SK-MEL-5 (cell line): ENCODE measurements at regions not wholly inside any gene's neighbourhood (a gene's known extent, or its start where the extent isn't known, plus 50 kb on each side); places are given as distances from the start of the nearest gene placed in this dataset.
"Not testable (repeated sequence)": the region's sequence is repeated elsewhere in the genome, so short reads cannot be mapped to it uniquely, and the experiment has no call there.

Experiments used
- DNase-seq: peaks from one replicate; pipeline ENCODE4 v3.0.0-alpha.2; 2016; ENCODE audit warnings: low read depth, low spot score
- in situ Hi-C: cut with HindIII; loops from 2 replicates; pipeline ENCODE4 v1.10.0; 2016; ENCODE audit warnings: low sequenced_read_pairs, high pct_unique_total_duplicates, low pct_unique_long_range_greater_than_20kb

DNA sequence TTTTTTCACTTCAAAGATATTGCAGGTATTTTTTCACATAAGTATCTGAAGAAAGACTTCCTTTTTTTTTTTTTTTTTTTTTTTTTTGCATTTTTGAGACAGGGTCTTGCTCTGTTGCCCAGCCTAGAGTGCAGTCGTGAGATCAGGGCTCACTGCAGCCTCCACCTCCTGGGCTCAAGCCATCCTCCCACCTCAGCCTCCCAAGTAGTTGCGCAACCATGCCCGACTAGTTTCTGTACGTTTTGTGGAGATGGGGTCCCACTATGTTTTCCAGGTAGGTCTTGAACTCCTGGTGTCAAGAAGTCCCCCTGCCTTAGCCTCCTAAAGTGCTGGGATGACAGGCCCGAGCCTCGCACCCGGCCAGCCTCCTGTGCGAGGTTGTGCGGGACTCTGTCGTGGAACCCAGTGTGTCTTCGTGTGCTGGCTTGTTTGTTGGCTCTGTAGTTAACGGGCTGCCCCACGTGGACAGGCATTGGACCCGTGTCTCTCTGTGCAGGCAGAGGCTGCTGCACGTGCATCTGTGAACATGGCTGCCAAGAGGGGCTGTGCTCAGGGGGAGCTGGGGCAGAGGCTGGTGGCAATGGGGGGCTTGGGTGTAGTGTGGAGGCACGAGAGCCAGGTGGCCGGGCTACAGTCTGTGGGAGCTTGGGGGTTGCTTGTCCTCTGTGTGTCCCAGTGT is 108.0 kb upstream of the CCZ1B start:
- DNase-seq, in situ Hi-C loops: not testable (repeated sequence)

DNA sequence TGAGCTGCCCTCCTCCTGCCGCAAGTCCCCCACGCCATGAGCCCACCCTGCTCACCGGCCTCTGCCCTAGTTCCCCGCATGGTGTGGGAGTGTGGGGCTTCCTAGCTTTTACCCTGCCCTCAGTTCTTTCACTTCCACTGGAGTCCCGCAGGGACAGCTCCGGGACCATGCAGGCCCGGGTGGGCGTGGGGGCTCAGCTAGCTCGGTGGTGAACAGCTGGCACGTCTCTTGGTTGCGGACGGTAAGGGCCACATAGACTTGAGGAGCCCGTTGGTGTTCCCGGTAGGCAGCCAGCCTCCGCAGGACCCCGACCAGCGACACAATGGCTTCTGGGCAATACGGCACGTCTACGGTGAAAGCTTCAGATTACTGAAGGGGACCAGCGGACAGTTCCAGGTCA is 108.9 kb upstream of the CCZ1B start:
- no peak for DNase-seq
- in situ Hi-C loops = no loop called here

DNA sequence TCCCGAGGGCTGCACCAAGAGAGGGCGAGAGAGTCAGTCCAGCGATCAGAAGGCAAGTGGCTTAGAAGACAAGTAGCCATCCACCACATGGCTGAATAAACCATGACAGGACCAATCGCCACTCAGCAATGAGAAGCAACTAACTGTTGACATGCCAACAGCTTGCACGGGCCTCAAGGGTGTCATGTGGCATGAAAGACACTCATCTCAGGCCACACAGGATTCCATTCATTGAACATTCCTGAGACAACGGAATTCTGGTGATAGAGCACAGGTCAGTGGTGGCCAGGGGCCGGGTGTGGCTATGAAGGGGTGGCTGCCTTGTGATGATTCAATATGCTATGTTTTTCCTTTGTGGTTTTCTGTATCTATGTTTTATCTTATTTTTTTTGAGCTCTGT is 110.6 kb upstream of the CCZ1B start:
- DNase-seq = peak; percentile 42
- in situ Hi-C loops = not testable (repeated sequence)

DNA sequence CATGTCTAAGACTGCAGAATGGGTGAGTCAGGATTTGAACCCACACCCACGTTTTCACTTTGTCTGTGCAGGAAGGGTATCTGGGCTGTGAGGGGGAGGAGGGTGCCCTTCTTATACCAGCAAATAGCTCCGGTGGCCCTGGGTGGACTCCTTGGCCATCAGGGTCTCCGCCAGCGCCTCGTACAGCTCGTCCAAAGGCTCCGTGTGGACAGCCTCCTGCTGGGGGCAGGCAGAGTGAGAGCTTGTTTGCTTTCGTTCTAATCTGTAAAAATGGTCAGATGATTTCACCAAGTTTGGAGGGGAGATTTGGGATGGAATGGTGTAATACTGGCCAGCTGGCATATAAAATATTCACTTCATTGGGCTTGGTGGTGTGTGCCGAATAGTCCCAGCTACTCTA is 111.7 kb upstream of the CCZ1B start:
- in situ Hi-C loops, DNase-seq: not testable (repeated sequence)

DNA sequence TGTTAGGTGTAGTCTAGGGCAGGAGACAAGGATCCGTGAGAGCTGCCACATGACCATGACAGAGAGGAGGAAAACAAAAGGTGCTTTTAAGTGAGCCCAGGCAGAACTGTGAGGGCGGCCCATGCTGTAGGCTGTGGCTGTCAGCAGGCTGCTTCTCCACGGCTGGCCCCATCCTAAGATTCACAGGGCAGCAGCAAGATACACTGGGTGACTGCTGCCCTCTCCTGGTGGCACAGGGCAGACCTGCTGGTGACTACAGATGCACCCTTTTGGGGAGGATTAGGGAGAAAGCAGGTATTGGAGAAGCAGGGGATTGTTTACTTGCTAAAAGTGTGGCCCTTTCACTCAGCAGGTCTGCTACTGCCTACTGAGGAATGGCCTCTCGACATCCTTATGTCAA is 112.2 kb upstream of the CCZ1B start:
- DNase-seq = peak; percentile 74
- in situ Hi-C loops = not testable (repeated sequence)

DNA sequence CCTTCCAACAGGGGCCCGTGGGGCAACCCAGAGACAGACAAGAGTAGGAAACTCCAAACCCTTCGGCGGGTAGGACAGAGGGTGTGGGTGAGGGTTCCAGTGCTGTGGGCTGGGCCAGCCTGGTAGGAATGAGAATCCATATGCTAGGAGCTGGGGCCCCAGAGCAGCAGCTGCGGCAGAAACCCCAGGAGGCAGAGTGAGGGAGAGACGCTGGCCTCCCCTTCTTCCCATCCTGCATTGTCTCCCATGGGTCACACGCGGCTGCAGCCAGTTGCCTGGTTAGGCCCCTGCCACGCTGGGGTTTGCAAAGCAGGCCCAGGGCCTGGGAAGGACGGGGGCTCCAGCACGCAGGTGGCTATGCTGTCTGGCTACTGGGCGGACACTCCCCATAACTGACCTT is 113.1 kb upstream of the CCZ1B start:
- in situ Hi-C loops, DNase-seq: not testable (repeated sequence)

DNA sequence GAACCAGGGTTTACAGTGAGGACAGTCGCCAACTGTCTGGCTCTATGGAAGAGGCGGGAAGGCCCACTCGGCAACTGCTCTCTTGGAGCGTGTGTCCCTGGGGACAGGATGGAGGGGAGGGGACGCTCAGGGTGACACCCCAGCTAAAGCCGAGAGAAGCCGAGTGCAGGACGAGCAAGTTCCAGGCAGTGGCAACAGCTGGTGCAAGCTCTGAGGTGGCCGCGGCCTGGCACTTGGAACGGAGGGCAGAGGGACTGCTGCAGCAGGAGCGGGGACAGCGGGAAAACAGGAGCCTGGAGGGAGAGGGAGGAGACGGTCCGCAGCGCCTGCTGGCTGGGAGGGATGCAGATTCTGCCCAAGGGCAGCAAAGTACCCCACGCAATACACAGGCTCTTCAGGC is 113.8 kb upstream of the CCZ1B start:
- in situ Hi-C loops = not testable (repeated sequence)

DNA sequence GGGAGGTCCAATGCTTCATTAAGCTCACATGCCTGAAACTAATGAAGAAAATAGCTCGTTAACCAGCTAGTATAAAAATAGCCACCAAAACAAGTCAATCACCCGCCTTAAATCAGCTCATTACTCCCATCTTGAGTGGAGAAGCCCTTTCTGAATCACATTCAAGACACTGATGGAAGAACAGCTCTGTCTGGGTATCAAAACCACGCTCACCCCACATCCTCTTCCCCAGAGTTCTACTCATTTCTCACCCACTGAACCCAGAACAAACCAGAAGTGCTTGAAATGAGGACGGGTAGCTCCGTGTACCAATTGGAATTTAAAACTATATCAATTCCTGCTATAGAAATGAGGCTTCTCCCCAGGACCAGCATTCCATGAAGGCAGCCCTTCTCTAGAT is 120.8 kb upstream of the CCZ1B start:
- in situ Hi-C loops, DNase-seq: not testable (repeated sequence)

More for the DNA sequence above, 113.8 kb upstream of the CCZ1B start:
- DNase-seq = not testable (repeated sequence)

DNA sequence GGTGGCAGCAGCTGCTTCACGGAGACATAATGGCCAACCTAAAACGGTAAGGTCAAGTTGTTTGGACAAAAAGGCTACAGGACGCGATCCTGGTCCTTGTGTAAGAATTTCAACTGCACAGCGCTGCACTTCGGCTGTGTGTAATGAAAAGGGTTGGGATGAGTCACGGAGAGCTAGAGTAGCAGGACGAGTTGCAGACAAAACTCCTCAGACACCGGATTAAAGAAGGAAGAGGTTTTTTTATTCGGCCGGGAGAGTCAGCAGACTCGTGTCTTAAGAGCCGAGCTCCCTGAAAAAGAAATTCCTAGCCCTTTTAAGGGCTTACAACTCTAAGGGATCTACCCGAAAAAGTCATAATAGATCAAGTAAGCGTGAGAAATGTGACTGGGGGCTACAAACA is 124.2 kb upstream of the CCZ1B start:
- DNase-seq, in situ Hi-C loops: not testable (repeated sequence)

DNA sequence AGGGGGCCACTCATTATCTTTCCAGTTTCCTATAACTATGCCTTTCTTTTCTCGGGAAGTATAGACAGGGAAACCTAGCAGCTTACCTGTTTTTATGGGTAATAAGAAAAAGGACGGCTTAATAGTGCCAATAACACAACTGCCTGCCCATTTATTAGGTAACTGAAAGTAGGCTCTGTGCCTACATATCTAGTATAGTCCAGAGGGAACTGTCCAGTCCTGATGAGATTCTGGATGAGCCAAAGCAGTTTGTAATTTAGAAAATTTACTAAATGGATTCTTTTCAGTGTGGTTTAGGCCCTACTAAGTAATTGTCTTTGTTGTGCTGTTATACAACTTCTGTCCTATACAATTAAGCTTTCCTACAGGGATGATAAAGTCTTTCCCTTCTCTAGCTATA is 125.5 kb upstream of the CCZ1B start:
- in situ Hi-C loops, DNase-seq: not testable (repeated sequence)

DNA sequence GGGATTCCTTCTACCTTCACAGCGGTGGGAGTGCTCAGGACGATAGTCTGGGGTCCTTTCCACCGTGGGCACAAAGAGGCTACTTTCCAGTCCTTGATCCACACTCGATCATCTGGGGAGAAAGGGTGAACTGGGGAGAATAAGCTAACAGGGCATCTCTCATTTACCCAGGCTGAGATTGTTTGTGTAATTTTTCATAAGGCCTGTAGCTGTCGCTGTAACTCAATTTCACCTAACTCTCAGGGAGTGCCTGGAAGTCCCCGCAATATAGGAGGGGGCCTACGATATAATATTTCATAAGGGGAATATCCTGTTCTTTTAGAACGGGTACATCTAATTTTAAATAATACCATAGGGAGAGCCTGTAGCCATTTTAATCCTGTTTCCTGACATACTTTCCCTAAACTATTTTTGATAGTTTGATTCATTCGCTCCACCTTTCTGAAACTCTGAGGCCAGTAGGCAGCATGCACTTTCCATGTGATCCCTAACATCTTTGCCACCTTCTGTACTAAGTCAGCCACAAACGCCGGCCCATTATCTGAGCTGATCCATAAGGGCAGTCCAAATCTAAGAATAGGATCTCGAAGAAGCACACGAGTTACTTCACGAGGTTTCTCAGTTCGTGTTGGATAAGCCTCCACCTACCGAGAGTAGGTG is 127.2 kb upstream of the CCZ1B start:
- DNase-seq, in situ Hi-C loops: not testable (repeated sequence)

DNA sequence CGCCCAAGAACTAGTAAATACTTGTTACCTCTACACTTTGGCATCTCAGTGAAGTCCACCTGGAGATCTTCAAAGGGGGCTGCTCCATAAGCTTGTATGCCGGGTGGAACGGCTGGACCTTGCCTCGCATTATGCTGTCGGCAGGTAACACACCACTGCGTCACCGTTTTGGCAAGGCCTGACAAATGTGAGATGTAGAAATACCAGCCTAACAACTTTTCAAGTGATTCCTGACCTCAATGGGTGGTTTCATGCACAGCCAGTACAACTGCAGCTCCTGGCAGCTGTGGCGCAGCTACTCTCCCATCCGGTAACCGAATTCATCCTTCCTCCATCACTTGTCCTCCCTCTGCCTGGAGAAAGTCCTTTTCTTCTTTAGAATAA is 127.7 kb upstream of the CCZ1B start:
- in situ Hi-C loops, DNase-seq: not testable (repeated sequence)

DNA sequence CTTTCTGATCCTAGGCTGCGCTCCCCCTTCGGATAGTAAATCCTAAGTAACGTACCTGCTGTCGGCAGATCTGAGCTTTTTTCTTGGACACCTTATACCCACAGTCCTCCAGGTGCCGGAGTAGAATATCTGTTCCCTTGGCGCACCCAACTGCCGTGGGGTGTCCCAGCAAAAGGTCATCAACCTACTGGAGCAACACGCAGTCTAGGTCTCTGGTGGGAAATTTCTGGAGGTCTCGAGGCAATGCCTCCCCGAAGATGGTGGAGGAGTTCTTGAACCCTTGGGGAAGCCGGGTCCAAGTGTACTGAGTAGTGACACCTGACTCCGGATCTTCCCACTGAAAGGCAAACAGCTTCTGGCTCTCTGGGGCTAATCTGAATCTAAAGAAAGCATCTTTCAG is 129.3 kb upstream of the CCZ1B start:
- in situ Hi-C loops = not testable (repeated sequence)

DNA sequence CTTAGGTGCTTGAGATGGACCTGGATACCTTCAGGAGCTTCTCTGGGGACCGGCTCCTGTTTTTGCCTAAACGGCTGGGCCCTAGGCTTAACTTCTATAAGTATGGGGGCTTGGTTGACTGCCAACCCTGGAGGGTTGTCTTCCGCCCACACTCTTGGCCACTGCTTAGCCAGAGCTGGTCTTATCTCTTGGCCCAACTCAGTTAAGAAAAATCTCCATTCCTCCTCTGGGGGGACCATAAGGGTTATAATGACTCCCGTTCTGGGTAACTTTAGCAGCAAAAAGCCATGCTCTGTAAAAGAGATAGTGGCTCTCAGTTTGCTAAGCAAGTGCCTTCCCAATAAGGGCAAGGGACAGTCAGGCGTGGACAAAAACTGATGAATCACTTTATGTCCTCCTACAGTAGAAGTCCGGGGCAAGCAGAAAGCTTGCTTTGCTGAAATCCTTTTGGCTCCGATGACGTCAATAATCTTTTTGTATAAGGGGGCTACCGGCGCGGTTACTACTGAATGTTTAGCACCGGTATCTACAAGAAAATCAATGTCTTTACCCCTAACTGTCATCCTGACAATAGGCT is 130.0 kb upstream of the CCZ1B start:
- DNase-seq, in situ Hi-C loops: not testable (repeated sequence)

More for the DNA sequence above, 129.3 kb upstream of the CCZ1B start:
- not testable (repeated sequence) for DNase-seq

DNA sequence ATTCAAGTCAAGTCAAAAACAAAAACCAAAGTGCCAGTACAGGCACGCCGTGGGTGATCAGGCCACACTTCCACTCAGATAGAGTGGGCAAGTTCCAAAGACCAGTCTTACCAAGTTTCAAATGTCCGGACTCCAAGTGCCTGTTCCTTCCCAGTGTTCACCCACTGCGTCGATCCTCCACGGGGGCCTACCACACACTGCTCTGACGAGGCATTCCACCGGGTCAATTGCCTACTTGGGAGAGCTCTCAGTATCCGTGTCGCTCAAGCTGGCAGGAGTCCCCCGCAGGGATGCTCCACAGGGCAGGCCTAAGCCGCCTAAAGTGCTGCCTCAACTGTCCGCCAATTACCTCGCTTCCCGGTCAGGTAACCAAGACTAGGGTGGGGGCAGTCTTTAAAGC is 132.3 kb upstream of the CCZ1B start:
- DNase-seq, in situ Hi-C loops: not testable (repeated sequence)

DNA sequence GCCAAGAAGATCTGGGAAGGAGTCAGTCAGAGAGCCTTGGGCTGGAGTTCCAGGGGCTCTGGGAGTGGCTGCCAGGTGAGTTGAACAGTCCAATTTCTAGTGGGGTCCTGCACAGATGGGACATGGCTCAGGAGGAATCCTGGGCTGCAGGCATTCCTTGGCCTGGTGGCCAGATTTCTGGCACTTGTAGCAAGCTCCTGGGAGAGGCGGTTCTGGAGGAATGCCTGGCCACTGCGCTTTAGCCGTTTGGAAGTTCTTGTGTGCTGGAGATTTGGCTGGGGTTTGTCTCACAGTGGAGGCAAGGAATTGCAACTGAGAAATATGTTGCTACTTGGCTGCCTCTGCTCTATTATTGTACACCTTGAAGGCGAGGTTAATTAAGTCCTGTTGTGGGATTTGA is 133.9 kb upstream of the CCZ1B start:
- DNase-seq, in situ Hi-C loops: not testable (repeated sequence)

DNA sequence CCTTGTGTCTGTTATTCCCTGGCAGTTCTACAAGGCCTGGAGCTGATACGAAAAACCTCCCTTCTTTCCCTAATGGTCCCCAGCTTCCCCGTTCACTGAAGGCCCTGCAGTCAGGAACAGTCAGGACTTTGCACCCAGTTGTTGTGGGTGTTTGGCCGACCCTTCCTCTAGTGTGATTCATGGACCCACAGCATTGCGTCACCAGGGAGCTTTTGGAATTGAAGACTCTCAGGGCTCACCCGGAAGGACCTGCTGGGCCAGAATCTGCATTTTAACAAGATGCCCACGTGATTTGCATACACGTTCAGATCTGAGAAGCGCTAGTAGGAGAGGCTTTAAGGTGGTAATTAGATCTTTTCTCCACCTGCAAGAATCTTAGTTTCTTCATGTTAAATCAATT is 136.8 kb upstream of the CCZ1B start:
- DNase-seq, in situ Hi-C loops: not testable (repeated sequence)

DNA sequence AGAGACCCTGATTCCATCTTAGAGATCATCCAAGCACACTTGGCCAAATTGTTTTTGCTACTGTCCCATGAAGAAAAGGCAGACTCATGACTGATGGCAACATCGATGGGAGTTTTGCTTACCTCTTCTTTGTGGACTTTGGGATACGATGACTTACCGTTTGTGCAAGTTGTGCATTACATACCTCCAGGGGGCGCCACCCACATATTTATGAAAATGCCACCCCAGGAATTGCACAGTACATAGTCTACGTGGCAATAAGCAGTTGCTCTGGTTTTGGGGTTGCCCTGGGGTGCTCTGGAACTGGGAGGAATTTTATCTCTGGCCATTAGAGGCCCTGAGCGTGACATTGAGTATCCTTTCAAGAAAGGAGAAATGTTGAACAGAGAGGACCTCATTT is 139.0 kb upstream of the CCZ1B start:
- in situ Hi-C loops = not testable (repeated sequence)
- peak; percentile 60 for DNase-seq

DNA sequence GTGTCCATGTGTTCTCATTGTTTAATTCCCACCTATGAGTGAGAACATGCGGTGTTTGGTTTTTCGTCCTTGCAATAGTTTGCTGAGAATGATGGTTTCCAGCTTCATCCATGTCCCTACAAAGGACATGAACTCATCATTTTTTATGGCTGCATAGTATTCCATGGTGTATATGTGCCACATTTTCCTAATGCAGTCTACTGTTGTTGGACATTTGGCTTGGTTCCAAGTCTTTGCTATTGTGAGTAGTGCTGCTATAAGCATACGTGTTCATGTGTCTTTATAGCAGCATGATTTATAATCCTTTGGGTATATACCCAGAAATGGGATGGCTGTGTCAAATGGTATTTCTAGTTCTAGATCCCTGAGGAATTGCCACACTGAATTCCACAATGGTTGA is 144.1 kb upstream of the CCZ1B start:
- DNase-seq, in situ Hi-C loops: not testable (repeated sequence)
